HUES6 (cell line): ENCODE measurements at regions not wholly inside any gene's neighbourhood (a gene's known extent, or its start where the extent isn't known, plus 50 kb on each side); places are given as distances from the start of the nearest gene placed in this dataset.
"Not testable (repeated sequence)": the region's sequence is repeated elsewhere in the genome, so short reads cannot be mapped to it uniquely, and the experiment has no call there.

Experiments
- H3K27ac ChIP-seq: 2 replicates; pipeline ENCODE4 v1.7.0; 2013; ENCODE audit warnings: low read depth, mild to moderate bottlenecking, low read length, inconsistent platforms
- H3K27me3 ChIP-seq: 2 replicates; pipeline ENCODE4 v1.6.1; 2013; ENCODE audit warnings: low read length; ENCODE audit not compliant: control insufficient read depth, insufficient read depth
- H3K36me3 ChIP-seq: 2 replicates; pipeline ENCODE4 v1.6.1; 2013; ENCODE audit warnings: low read length; ENCODE audit not compliant: control insufficient read depth, insufficient read depth
- H3K4me1 ChIP-seq: 2 replicates; pipeline ENCODE4 v1.6.1; 2013; ENCODE audit warnings: low read length; ENCODE audit not compliant: control insufficient read depth, insufficient read depth
- H3K4me3 ChIP-seq: 2 replicates; pipeline ENCODE4 v1.5.1; 2013; ENCODE audit warnings: low read depth, low read length
- H3K9ac ChIP-seq: one replicate; pipeline ENCODE4 v1.6.1; 2013; ENCODE audit warnings: mild to moderate bottlenecking, low read length
- H3K9me3 ChIP-seq: 2 replicates; pipeline ENCODE4 v1.6.1; 2013; ENCODE audit warnings: low read depth, low read length; ENCODE audit not compliant: control insufficient read depth, insufficient read depth

DNA sequence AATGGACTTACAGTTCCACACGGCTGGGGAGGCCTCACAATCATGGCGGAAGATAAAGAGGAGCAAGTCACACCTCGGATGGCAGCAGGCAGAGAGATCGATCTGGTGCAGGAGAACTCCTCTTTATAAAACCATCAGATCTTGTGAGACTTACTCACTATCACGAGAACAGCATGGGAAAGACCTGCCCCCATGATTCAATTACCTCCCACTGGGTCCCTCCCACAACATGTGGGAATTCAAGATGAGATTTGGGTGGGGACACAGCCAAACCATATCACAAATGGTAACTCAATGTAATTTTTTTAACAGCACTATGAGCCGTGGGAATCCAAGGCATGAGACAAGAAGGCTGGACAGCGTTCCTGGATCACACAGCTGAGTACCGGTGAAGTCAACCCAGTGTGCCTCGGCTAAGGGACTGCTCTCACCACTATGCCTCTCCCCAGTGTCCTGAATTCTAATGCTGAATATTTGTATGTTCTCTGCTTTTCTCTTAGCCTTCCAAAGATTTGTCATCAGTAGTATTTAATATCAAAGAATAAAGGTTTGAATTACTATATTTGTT lies 84.3 kb downstream of the IRS2 start:
- peaks cover 14% of the 10 kb centered on the region for H3K9me3 ChIP-seq
- not testable (repeated sequence) for H3K4me1 ChIP-seq, H3K36me3 ChIP-seq, H3K9ac ChIP-seq, H3K27ac ChIP-seq, H3K4me3 ChIP-seq, H3K27me3 ChIP-seq

- Histone ChIP-seq H3K4me1 (no peaks in the 10 kb centered on the region), H3K27me3 (no peaks in the 10 kb centered on the region), H3K4me3 (no peak overlapping the region), H3K27ac (no peak overlapping the region), H3K36me3 (no peaks in the 10 kb centered on the region), H3K9ac (no peak overlapping the region), H3K9me3 (peaks cover 14% of the 10 kb centered on the region)
Measured at GRCh38 chr13:109700176-109700575, 86.2 kb downstream of the IRS2 start.

DNA sequence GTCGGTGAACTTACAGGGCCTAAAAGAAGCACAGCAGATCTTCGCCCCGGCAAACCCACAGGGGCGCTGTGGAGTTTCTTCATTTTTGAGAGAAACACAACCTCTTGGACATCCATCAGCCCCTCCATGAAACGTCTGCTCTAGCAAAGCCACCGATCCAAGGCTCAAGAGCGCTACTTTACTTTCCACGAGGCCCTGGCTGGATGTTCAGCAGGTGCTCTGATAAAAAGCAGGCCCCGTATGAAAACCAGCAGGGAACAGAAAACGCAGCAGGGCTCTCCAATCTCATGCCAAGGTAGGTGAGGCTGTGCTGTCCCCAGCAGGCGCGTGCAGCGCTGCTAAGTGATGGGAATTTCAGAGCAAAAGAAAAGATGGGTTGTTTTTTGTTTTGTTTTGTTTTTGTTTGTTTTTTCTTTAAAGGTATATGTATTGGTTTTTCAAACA lies 86.7 kb downstream of the IRS2 start:
- no peak overlapping the region for H3K4me3 ChIP-seq
- no peak overlapping the region for H3K27ac ChIP-seq
- H3K27me3 ChIP-seq = no peaks in the 10 kb centered on the region
- no peaks in the 10 kb centered on the region for H3K36me3 ChIP-seq
- peaks cover 12% of the 10 kb centered on the region for H3K9me3 ChIP-seq
- no peak overlapping the region for H3K9ac ChIP-seq
- no peaks in the 10 kb centered on the region for H3K4me1 ChIP-seq

- Histone ChIP-seq H3K27me3 (no peaks in the 10 kb centered on the region), H3K4me1 (no peaks in the 10 kb centered on the region), H3K27ac (no peak overlapping the region), H3K36me3 (no peaks in the 10 kb centered on the region), H3K9ac (no peak overlapping the region), H3K4me3 (no peak overlapping the region), H3K9me3 (peaks cover 3% of the 10 kb centered on the region)
Measured at GRCh38 chr13:109698779-109699178, 87.6 kb downstream of the IRS2 start.

GRCh38 chr13:109697936-109698335 lies 88.4 kb downstream of the IRS2 start:
- Histone ChIP-seq H3K9ac (no peak overlapping the region), H3K4me1 (no peaks in the 10 kb centered on the region)

GRCh38 chr13:109695402-109696190 lies 90.8 kb downstream of the IRS2 start:
- H3K36me3 ChIP-seq = no peaks in the 10 kb centered on the region
- H3K4me1 ChIP-seq = no peaks in the 10 kb centered on the region
- H3K4me3 ChIP-seq = no peak overlapping the region
- H3K9ac ChIP-seq = no peak overlapping the region
- no peak overlapping the region for H3K27ac ChIP-seq
- H3K27me3 ChIP-seq = no peaks in the 10 kb centered on the region
- no peaks in the 10 kb centered on the region for H3K9me3 ChIP-seq

More at GRCh38 chr13:109697936-109698335, 88.4 kb downstream of the IRS2 start:
- Histone ChIP-seq H3K9me3 (no peaks in the 10 kb centered on the region; the same call in 1 of the 2 replicates), H3K4me3 (no peak overlapping the region), H3K27ac (no peak overlapping the region), H3K27me3 (no peaks in the 10 kb centered on the region), H3K36me3 (no peaks in the 10 kb centered on the region)

- H3K4me1 ChIP-seq = no peaks in the 10 kb centered on the region
Measured at GRCh38 chr13:109694972-109695371, 91.4 kb downstream of the IRS2 start.

GRCh38 chr13:109693213-109693612 lies 93.2 kb downstream of the IRS2 start:
- H3K9ac ChIP-seq = no peak overlapping the region
- H3K4me1 ChIP-seq = peaks cover 1% of the 10 kb centered on the region; the same call in 1 of the 2 replicates
- no peaks in the 10 kb centered on the region for H3K27me3 ChIP-seq
- no peaks in the 10 kb centered on the region for H3K9me3 ChIP-seq
- no peak overlapping the region for H3K27ac ChIP-seq
- H3K36me3 ChIP-seq = no peaks in the 10 kb centered on the region
- no peak overlapping the region for H3K4me3 ChIP-seq

More at GRCh38 chr13:109694972-109695371, 91.4 kb downstream of the IRS2 start:
- Histone ChIP-seq H3K27me3 (no peaks in the 10 kb centered on the region), H3K4me3 (no peak overlapping the region), H3K9ac (no peak overlapping the region), H3K9me3 (no peaks in the 10 kb centered on the region), H3K27ac (no peak overlapping the region), H3K36me3 (no peaks in the 10 kb centered on the region)

DNA sequence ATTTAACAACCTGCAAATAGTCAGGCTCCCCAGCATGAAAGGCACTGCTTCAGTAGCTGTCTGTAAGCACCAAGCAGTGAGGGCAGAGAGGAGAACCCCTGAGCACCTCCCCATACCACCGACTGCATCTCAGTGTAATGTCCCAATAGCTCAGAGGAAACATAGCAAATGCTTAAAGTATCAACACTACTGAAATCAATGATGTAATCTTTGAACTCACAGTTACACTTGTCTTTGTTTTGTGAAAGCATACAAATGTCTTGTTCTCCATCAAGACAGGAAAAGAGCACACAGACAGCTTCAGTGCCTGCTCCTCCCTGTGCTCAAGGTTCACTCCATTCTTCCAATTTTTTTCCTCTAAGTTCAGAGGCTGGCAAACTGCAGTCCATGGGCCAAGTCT lies 94.7 kb downstream of the IRS2 start:
- H3K36me3 ChIP-seq = no peaks in the 10 kb centered on the region
- no peak overlapping the region for H3K27ac ChIP-seq
- H3K27me3 ChIP-seq = no peaks in the 10 kb centered on the region
- no peak overlapping the region for H3K4me3 ChIP-seq
- H3K9ac ChIP-seq = no peak overlapping the region
- peaks cover 11% of the 10 kb centered on the region for H3K4me1 ChIP-seq
- H3K9me3 ChIP-seq = no peaks in the 10 kb centered on the region

DNA sequence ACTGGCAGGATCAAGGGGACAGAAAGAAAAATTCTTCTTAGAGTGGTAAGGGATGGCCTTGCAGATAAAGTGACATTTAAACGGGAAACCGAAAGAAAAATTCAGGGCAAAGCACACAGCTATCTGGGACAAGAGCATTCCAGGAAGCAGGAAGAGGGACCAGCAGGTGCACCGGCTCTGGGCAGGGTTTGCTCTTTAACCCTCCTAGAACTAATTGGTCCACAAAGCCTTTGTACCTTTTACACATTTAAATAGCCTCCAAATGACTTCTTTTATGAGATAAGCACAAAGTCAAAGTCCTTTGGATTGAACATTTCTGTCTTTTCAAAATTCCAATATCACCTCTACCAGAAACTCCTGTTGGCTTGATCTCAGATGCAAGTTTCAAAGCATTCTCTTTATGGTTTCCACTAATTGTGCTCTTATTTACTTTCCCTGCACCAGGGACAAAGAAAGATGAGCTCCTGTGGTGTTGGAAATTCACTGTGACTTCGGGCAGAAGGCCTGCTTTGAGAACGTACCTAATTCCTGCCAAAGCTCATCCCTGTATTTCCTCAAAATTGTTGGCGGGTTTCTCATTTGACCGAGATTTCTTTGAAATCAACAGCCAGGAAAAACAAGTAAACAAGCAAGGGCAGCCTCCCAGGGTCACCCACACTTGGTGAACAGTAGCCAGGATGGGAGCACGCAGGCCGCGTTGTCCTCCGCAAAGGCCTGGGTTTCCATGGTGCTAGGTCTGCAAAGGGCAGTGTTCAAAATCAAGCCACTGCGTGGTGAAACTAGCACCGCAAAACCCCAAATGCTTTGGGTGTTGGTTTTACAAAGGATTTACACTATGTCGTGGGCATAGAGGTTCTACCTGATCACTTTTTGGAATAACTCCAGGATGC lies 98.6 kb downstream of the IRS2 start:
- Histone ChIP-seq H3K27ac (no peak overlapping the region), H3K36me3 (no peaks in the 10 kb centered on the region), H3K9ac (no peak overlapping the region), H3K9me3 (no peaks in the 10 kb centered on the region), H3K27me3 (no peaks in the 10 kb centered on the region), H3K4me3 (no peak overlapping the region), H3K4me1 (peaks cover 19% of the 10 kb centered on the region)

DNA sequence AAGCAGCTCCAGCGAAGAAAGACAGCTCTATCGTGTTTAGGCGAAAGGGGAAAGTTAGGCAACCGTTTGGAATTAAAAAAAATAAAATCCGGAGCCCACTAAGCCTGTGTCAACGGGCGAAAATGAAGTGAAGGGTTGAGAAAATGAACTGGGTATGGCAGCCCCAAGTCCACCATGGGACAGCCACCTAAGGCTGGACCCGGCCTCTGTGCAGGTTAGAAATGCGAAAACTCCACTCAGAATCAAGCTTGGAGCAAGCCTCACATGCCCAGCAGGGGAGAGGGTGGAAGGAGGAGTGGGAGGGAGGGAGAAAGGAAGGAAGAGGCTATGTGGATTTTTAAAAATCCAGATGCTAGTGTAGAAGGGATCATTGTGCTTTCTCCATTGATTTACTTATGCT lies 101.2 kb downstream of the IRS2 start:
- Histone ChIP-seq H3K27ac (no peak overlapping the region), H3K36me3 (no peaks in the 10 kb centered on the region), H3K4me1 (peaks cover 19% of the 10 kb centered on the region), H3K4me3 (no peak overlapping the region), H3K27me3 (peaks cover 4% of the 10 kb centered on the region; the same call in 1 of the 2 replicates), H3K9ac (no peak overlapping the region), H3K9me3 (no peaks in the 10 kb centered on the region)
